ENCODE measurements at regions not wholly inside any gene's neighbourhood (a gene's known extent, or its start where the extent isn't known, plus 50 kb on each side); places are given as distances from the start of the nearest gene placed in this dataset.

- no peak overlapping the region for H3K27ac Mint-ChIP-seq
- H3K27me3 Mint-ChIP-seq, result peaks cover 9% of the 10 kb centered on the region
- no peak overlapping the region for H3K4me3 Mint-ChIP-seq
Measured at GRCh38 chr1:4318720-4319119, 335.7 kb upstream of the AJAP1 start.

GRCh38 chr1:4319496-4319895 is 334.9 kb upstream of the AJAP1 start:
- H3K9me3 Mint-ChIP-seq, result peaks cover 15% of the 10 kb centered on the region
- H3K27ac Mint-ChIP-seq, result no peak overlapping the region
- DNase-seq, result no peak
- no peak overlapping the region for H3K4me3 Mint-ChIP-seq
- peaks cover 9% of the 10 kb centered on the region for H3K27me3 Mint-ChIP-seq
- no peaks in the 10 kb centered on the region for H3K36me3 Mint-ChIP-seq (ENCODE audit: low read depth)
- no peaks in the 10 kb centered on the region for H3K4me1 Mint-ChIP-seq (ENCODE audit: low read depth)

More at GRCh38 chr1:4318720-4319119, 335.7 kb upstream of the AJAP1 start:
- DNase-seq, result no peak
- Mint-ChIP-seq H3K4me1 (ENCODE audit: low read depth) (no peaks in the 10 kb centered on the region), H3K9me3 (peaks cover 18% of the 10 kb centered on the region), H3K36me3 (ENCODE audit: low read depth) (no peaks in the 10 kb centered on the region)

GRCh38 chr1:4322881-4323280 is 331.5 kb upstream of the AJAP1 start:
- peaks cover 8% of the 10 kb centered on the region for H3K9me3 Mint-ChIP-seq
- H3K27ac Mint-ChIP-seq, result no peak overlapping the region
- H3K4me3 Mint-ChIP-seq, result no peak overlapping the region
- no peak for DNase-seq
- H3K4me1 Mint-ChIP-seq (ENCODE audit: low read depth), result no peaks in the 10 kb centered on the region
- H3K27me3 Mint-ChIP-seq, result peaks cover 11% of the 10 kb centered on the region
- H3K36me3 Mint-ChIP-seq (ENCODE audit: low read depth), result no peaks in the 10 kb centered on the region

GRCh38 chr1:4323309-4323708 is 331.1 kb upstream of the AJAP1 start:
- Mint-ChIP-seq H3K27ac (no peak overlapping the region), H3K9me3 (peaks cover 8% of the 10 kb centered on the region), H3K4me1 (ENCODE audit: low read depth) (no peaks in the 10 kb centered on the region), H3K4me3 (no peak overlapping the region), H3K27me3 (peaks cover 15% of the 10 kb centered on the region), H3K36me3 (ENCODE audit: low read depth) (no peaks in the 10 kb centered on the region)
- no peak for DNase-seq

GRCh38 chr1:4324525-4324924 is 329.9 kb upstream of the AJAP1 start:
- H3K9me3 Mint-ChIP-seq, result peaks cover 8% of the 10 kb centered on the region
- no peak for DNase-seq
- no peak overlapping the region for H3K27ac Mint-ChIP-seq
- H3K4me1 Mint-ChIP-seq (ENCODE audit: low read depth), result no peaks in the 10 kb centered on the region
- H3K27me3 Mint-ChIP-seq, result peaks cover 16% of the 10 kb centered on the region
- H3K36me3 Mint-ChIP-seq (ENCODE audit: low read depth), result no peaks in the 10 kb centered on the region
- no peak overlapping the region for H3K4me3 Mint-ChIP-seq

GRCh38 chr1:4327142-4327541 is 327.3 kb upstream of the AJAP1 start:
- H3K27me3 Mint-ChIP-seq, result peaks cover 28% of the 10 kb centered on the region
- no peak overlapping the region for H3K27ac Mint-ChIP-seq
- no peaks in the 10 kb centered on the region for H3K9me3 Mint-ChIP-seq
- no peaks in the 10 kb centered on the region for H3K36me3 Mint-ChIP-seq (ENCODE audit: low read depth)
- H3K4me3 Mint-ChIP-seq, result no peak overlapping the region
- no peak for DNase-seq
- H3K4me1 Mint-ChIP-seq (ENCODE audit: low read depth), result no peaks in the 10 kb centered on the region

- Mint-ChIP-seq H3K27me3 (peaks cover 29% of the 10 kb centered on the region), H3K4me3 (no peak overlapping the region), H3K9me3 (peaks cover 2% of the 10 kb centered on the region), H3K4me1 (ENCODE audit: low read depth) (no peaks in the 10 kb centered on the region), H3K27ac (no peak overlapping the region), H3K36me3 (ENCODE audit: low read depth) (no peaks in the 10 kb centered on the region)
- DNase-seq, result no peak
Measured at GRCh38 chr1:4328402-4329071, 325.9 kb upstream of the AJAP1 start.

GRCh38 chr1:4330805-4331766 is 323.3 kb upstream of the AJAP1 start:
- no peak for DNase-seq
- H3K27ac Mint-ChIP-seq, result no peak overlapping the region
- no peaks in the 10 kb centered on the region for H3K4me1 Mint-ChIP-seq (ENCODE audit: low read depth)
- H3K4me3 Mint-ChIP-seq, result no peak overlapping the region
- H3K36me3 Mint-ChIP-seq (ENCODE audit: low read depth), result no peaks in the 10 kb centered on the region
- H3K27me3 Mint-ChIP-seq, result peaks cover 29% of the 10 kb centered on the region
- peaks cover 4% of the 10 kb centered on the region for H3K9me3 Mint-ChIP-seq

- Mint-ChIP-seq H3K4me3 (no peak overlapping the region), H3K27ac (no peak overlapping the region), H3K9me3 (peaks cover 8% of the 10 kb centered on the region), H3K4me1 (ENCODE audit: low read depth) (no peaks in the 10 kb centered on the region), H3K36me3 (ENCODE audit: low read depth) (no peaks in the 10 kb centered on the region), H3K27me3 (peaks cover 29% of the 10 kb centered on the region)
- no peak for DNase-seq
Measured at GRCh38 chr1:4331767-4332163, 322.6 kb upstream of the AJAP1 start.

GRCh38 chr1:4336507-4336906 is 317.9 kb upstream of the AJAP1 start:
- no peak for DNase-seq
- H3K27ac Mint-ChIP-seq, result no peak overlapping the region
- peaks cover 12% of the 10 kb centered on the region for H3K27me3 Mint-ChIP-seq
- no peaks in the 10 kb centered on the region for H3K36me3 Mint-ChIP-seq (ENCODE audit: low read depth)
- no peaks in the 10 kb centered on the region for H3K4me1 Mint-ChIP-seq (ENCODE audit: low read depth)
- H3K4me3 Mint-ChIP-seq, result no peak overlapping the region
- H3K9me3 Mint-ChIP-seq, result peaks cover 8% of the 10 kb centered on the region

- no peaks in the 10 kb centered on the region for H3K4me1 Mint-ChIP-seq (ENCODE audit: low read depth)
Measured at GRCh38 chr1:4341421-4341820, 313.0 kb upstream of the AJAP1 start.

GRCh38 chr1:4344065-4344732 is 310.2 kb upstream of the AJAP1 start:
- no peak for DNase-seq
- no peaks in the 10 kb centered on the region for H3K4me1 Mint-ChIP-seq (ENCODE audit: low read depth)
- H3K36me3 Mint-ChIP-seq (ENCODE audit: low read depth), result no peaks in the 10 kb centered on the region
- H3K27me3 Mint-ChIP-seq, result peaks cover 8% of the 10 kb centered on the region
- no peak overlapping the region for H3K4me3 Mint-ChIP-seq
- no peak overlapping the region for H3K27ac Mint-ChIP-seq
- H3K9me3 Mint-ChIP-seq, result no peaks in the 10 kb centered on the region

More at GRCh38 chr1:4341421-4341820, 313.0 kb upstream of the AJAP1 start:
- no peak overlapping the region for H3K4me3 Mint-ChIP-seq
- H3K27ac Mint-ChIP-seq, result no peak overlapping the region
- H3K36me3 Mint-ChIP-seq (ENCODE audit: low read depth), result no peaks in the 10 kb centered on the region
- no peak for DNase-seq
- peaks cover 7% of the 10 kb centered on the region for H3K27me3 Mint-ChIP-seq
- H3K9me3 Mint-ChIP-seq, result peaks cover 2% of the 10 kb centered on the region

GRCh38 chr1:4345094-4345493 is 309.3 kb upstream of the AJAP1 start:
- H3K4me3 Mint-ChIP-seq, result no peak overlapping the region
- H3K27ac Mint-ChIP-seq, result peak overlapping the region; percentile 62
- no peaks in the 10 kb centered on the region for H3K9me3 Mint-ChIP-seq
- H3K4me1 Mint-ChIP-seq (ENCODE audit: low read depth), result no peaks in the 10 kb centered on the region
- peaks cover 9% of the 10 kb centered on the region for H3K27me3 Mint-ChIP-seq
- H3K36me3 Mint-ChIP-seq (ENCODE audit: low read depth), result no peaks in the 10 kb centered on the region
- DNase-seq, result no peak

- H3K27me3 Mint-ChIP-seq, result peaks cover 9% of the 10 kb centered on the region
- DNase-seq, result no peak
- H3K4me3 Mint-ChIP-seq, result no peak overlapping the region
- no peak overlapping the region for H3K27ac Mint-ChIP-seq
- no peaks in the 10 kb centered on the region for H3K36me3 Mint-ChIP-seq (ENCODE audit: low read depth)
- no peaks in the 10 kb centered on the region for H3K9me3 Mint-ChIP-seq
- no peaks in the 10 kb centered on the region for H3K4me1 Mint-ChIP-seq (ENCODE audit: low read depth)
Measured at GRCh38 chr1:4346131-4346530, 308.3 kb upstream of the AJAP1 start.
